ENCODE measurements at regions not wholly inside any gene's neighbourhood (a gene's known extent, or its start where the extent isn't known, plus 50 kb on each side); places are given as distances from the start of the nearest gene placed in this dataset.

DNA sequence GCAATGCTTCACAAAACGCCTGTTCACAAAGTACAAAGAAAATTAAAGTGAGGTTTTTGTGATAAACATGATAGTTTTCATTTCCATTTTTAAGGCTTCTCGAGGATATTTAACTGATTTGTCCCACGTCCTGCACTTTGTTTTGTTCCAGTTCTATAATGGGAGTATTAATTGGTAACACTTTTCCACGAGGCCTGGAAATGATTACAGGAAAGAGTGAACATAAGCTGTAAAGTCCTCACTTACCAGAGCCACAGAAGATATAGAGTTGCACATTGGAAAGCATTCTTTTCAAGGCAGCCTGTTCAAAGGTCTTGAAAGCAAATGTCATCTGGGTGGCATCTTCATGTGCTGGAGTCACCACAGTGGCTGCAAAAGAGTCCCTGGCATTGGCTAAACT is 1236.6 kb downstream of the BCL11B start:
- TF ChIP-seq, protein P1, sequence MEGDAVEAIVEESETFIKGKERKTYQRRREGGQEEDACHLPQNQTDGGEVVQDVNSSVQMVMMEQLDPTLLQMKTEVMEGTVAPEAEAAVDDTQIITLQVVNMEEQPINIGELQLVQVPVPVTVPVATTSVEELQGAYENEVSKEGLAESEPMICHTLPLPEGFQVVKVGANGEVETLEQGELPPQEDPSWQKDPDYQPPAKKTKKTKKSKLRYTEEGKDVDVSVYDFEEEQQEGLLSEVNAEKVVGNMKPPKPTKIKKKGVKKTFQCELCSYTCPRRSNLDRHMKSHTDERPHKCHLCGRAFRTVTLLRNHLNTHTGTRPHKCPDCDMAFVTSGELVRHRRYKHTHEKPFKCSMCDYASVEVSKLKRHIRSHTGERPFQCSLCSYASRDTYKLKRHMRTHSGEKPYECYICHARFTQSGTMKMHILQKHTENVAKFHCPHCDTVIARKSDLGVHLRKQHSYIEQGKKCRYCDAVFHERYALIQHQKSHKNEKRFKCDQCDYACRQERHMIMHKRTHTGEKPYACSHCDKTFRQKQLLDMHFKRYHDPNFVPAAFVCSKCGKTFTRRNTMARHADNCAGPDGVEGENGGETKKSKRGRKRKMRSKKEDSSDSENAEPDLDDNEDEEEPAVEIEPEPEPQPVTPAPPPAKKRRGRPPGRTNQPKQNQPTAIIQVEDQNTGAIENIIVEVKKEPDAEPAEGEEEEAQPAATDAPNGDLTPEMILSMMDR (conservative IDR thresholded peaks at IDR 0.05; ENCODE audit: low read depth, low read length), result no peak
- H3K4me3 ChIP-seq (ENCODE audit: low read depth, low read length), result no peak overlapping the region
- no peak for DNase-seq (ENCODE audit: low read depth)

DNA sequence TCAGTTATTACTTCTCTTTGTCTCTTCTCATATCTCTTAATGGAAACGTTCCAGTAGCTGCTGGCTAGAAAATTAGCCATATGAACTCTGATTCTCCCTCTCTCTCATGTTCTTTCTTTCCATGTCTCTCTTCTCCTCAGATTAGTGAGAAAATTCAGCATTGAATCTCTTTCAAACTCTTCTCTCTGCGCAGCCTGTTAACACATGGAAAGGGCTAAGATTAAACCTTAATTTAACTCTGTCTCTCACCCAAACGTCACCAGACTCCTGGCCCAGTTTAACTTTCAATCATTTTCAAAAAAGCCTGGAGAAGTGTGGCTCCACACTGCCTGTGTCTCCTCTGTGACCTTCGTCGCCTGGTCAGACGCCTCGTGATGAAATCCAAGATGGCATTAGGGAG is 1234.2 kb downstream of the BCL11B start:
- TF ChIP-seq, protein P1 (conservative IDR thresholded peaks at IDR 0.05; ENCODE audit: low read depth, low read length), result no peak
- no peak for DNase-seq (ENCODE audit: low read depth)
- no peak overlapping the region for H3K4me3 ChIP-seq (ENCODE audit: low read depth, low read length)

- TF ChIP-seq, protein P1 (conservative IDR thresholded peaks at IDR 0.05; ENCODE audit: low read depth, low read length), result no peak
- DNase-seq (ENCODE audit: low read depth), result no peak
- no peak overlapping the region for H3K4me3 ChIP-seq (ENCODE audit: low read depth, low read length)
Observed at GRCh38 chr14:98056946-98057345, 1215.1 kb downstream of the BCL11B start.

GRCh38 chr14:98059106-98059505 is 1212.9 kb downstream of the BCL11B start:
- TF ChIP-seq, protein P1 (conservative IDR thresholded peaks at IDR 0.05; ENCODE audit: low read depth, low read length), result no peak
- DNase-seq (ENCODE audit: low read depth), result no peak

DNA sequence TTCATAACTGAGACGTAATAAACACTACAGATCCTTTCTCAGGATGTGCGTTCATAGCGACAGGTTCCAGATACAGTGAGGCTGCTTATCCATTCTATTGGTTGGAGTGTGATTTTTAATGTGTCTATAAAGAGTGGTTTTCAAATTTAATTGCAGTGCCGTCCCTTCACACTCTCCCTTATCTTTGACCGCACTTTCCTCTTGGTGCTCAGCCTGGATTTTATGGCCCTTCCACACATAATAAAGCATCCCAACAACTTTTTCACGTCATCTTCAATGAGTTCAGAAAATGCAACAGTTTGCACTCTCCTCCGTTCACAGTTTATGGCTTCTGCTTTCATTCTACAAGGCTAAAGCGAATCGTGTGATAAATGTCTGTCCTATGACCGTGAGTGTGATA is 1209.9 kb downstream of the BCL11B start:
- DNase-seq (ENCODE audit: low read depth), result no peak
- TF ChIP-seq, protein P1 (conservative IDR thresholded peaks at IDR 0.05; ENCODE audit: low read depth, low read length), result no peak
- no peak overlapping the region for H3K4me3 ChIP-seq (ENCODE audit: low read depth, low read length)

More at GRCh38 chr14:98059106-98059505, 1212.9 kb downstream of the BCL11B start:
- no peak overlapping the region for H3K4me3 ChIP-seq (ENCODE audit: low read depth, low read length)

DNA sequence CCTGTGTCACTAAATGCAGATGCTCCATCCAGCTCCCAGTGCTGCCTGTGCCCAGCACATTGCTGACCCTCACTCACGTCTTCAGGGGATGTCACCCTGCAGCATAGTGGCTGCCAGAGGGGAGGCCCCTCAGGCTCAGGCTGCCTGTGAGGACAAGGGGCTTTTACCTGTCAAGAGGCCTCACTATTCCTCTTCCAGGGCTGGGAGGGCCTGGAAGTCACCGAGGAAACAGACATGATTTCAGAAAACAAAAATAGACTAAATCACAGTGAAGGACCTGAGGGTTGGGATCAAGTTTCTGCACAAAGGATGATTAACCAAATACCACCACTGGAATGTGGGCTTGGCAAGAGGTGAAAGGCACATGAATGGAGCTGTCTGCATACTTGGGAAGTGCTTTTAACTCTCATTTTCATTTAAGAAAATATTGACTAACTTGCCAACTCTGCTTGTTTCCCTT is 1202.3 kb downstream of the BCL11B start:
- TF ChIP-seq, protein P1 (conservative IDR thresholded peaks at IDR 0.05; ENCODE audit: low read depth, low read length), result no peak
- no peak overlapping the region for H3K4me3 ChIP-seq (ENCODE audit: low read depth, low read length)
- DNase-seq (ENCODE audit: low read depth), result peak; percentile 10

GRCh38 chr14:98070536-98070935 is 1201.5 kb downstream of the BCL11B start:
- TF ChIP-seq, protein P1 (conservative IDR thresholded peaks at IDR 0.05; ENCODE audit: low read depth, low read length), result no peak
- DNase-seq (ENCODE audit: low read depth), result no peak
- H3K4me3 ChIP-seq (ENCODE audit: low read depth, low read length), result no peak overlapping the region

Data from choroid plexus epithelial cell (primary cell).